ENCODE measurements at regions not wholly inside any gene's neighbourhood (a gene's known extent, or its start where the extent isn't known, plus 50 kb on each side); places are given as distances from the start of the nearest gene placed in this dataset.
"Not testable (repeated sequence)": the region's sequence is repeated elsewhere in the genome, so short reads cannot be mapped to it uniquely, and the experiment has no call there.

DNA sequence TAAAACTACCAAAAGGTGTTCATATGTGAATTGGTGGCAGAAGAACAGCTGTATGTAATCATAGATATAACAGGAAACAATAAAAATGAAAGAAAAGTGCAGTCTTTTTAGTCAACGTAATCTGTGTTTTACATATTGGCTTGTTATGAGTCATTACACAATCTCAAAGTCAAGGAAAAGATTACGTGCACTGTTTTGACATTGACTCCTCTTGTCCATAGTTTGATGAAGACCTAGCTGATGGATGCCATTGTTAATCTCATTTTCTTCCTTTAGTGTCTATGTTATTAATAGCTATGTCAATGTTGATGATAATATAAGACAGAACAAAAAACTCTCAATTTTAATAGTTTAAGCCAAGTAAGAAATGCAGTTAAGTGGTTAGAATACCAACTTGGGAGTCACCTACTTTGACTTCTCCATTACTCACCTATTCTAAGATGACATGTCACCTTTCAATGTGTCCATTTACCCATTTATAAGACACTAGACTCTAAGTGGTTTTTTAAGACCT lies 84.5 kb upstream of the SAMSN1 start:
- Histone ChIP-seq H3K27me3 (ENCODE audit: insufficient read depth, low read depth) (no peaks in the 10 kb centered on the region), H3K27ac (no peak overlapping the region), H3K4me1 (ENCODE audit: low read depth, poor library complexity, severe bottlenecking) (no peaks in the 10 kb centered on the region), H3K4me3 (IDR thresholded peaks at IDR 0.05; ENCODE audit: insufficient read depth, low read depth, low read length) (no peak overlapping the region), H3K79me2 (ENCODE audit: insufficient read depth, low read depth) (no peaks in the 10 kb centered on the region), H3K36me3 (ENCODE audit: insufficient read depth) (no peaks in the 10 kb centered on the region), H2AFZ (ENCODE audit: low read depth) (no peak overlapping the region), H4K20me1 (ENCODE audit: insufficient read depth) (no peaks in the 10 kb centered on the region), H3K9ac (no peak overlapping the region), H3K4me2 (no peak overlapping the region)
- TF ChIP-seq, protein P1, sequence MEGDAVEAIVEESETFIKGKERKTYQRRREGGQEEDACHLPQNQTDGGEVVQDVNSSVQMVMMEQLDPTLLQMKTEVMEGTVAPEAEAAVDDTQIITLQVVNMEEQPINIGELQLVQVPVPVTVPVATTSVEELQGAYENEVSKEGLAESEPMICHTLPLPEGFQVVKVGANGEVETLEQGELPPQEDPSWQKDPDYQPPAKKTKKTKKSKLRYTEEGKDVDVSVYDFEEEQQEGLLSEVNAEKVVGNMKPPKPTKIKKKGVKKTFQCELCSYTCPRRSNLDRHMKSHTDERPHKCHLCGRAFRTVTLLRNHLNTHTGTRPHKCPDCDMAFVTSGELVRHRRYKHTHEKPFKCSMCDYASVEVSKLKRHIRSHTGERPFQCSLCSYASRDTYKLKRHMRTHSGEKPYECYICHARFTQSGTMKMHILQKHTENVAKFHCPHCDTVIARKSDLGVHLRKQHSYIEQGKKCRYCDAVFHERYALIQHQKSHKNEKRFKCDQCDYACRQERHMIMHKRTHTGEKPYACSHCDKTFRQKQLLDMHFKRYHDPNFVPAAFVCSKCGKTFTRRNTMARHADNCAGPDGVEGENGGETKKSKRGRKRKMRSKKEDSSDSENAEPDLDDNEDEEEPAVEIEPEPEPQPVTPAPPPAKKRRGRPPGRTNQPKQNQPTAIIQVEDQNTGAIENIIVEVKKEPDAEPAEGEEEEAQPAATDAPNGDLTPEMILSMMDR (conservative IDR thresholded peaks at IDR 0.05; ENCODE audit: low read depth, low read length), result no peak

DNA sequence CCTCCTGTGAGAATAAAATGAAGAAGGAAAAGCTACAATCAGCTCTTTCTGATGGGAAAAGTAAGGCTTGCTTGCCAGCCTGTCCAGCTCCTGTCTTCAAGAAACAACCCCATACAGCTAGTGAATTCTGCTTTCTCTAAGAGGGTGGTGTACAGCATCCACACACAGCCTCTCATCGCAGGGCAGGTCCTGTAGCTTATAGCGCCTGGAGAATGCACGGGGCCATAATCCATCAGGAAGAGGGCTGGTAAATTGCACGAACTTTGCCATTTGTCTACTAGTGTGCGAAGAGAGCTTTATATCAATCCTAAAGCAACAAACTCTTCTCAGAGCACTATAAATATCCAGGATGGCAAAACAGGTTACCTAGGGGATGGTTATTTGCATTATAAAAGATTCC lies 83.3 kb upstream of the SAMSN1 start:
- H3K4me1 ChIP-seq (ENCODE audit: low read depth, poor library complexity, severe bottlenecking), result no peaks in the 10 kb centered on the region
- TF ChIP-seq, protein P1 (conservative IDR thresholded peaks at IDR 0.05; ENCODE audit: low read depth, low read length), result no peak
- no peaks in the 10 kb centered on the region for H3K36me3 ChIP-seq (ENCODE audit: insufficient read depth)
- H3K27me3 ChIP-seq (ENCODE audit: insufficient read depth, low read depth), result no peaks in the 10 kb centered on the region
- no peak overlapping the region for H3K27ac ChIP-seq
- no peak overlapping the region for H3K4me2 ChIP-seq
- H3K79me2 ChIP-seq (ENCODE audit: insufficient read depth, low read depth), result no peaks in the 10 kb centered on the region
- H3K9ac ChIP-seq, result no peak overlapping the region
- H2AFZ ChIP-seq (ENCODE audit: low read depth), result no peak overlapping the region
- H4K20me1 ChIP-seq (ENCODE audit: insufficient read depth), result no peaks in the 10 kb centered on the region
- H3K4me3 ChIP-seq (IDR thresholded peaks at IDR 0.05; ENCODE audit: insufficient read depth, low read depth, low read length), result no peak overlapping the region

DNA sequence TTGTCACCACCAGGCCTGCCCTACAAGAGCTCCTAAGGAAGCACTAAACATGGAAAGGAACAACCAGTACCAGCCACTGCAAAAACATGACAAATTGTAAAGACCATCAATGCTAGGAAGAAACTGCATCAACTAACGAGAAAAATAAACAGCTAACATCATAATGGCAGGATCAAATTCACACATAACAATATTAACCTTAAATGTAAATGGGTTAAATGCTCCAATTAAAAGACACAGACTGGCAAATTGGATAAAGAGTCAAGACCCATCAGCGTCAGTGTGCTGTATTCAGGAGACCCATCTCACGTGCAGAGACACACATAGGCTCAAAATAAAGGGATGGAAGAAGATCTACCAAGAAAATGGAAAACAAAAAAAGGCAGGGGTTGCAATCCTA lies 77.0 kb upstream of the SAMSN1 start:
- not testable (repeated sequence) for H3K4me1 ChIP-seq (ENCODE audit: low read depth, poor library complexity, severe bottlenecking); H3K4me2 ChIP-seq; H3K79me2 ChIP-seq (ENCODE audit: insufficient read depth, low read depth); H3K27ac ChIP-seq; H3K9ac ChIP-seq; H3K4me3 ChIP-seq (IDR thresholded peaks at IDR 0.05; ENCODE audit: insufficient read depth, low read depth, low read length); H4K20me1 ChIP-seq (ENCODE audit: insufficient read depth); H3K36me3 ChIP-seq (ENCODE audit: insufficient read depth); H2AFZ ChIP-seq (ENCODE audit: low read depth); H3K27me3 ChIP-seq (ENCODE audit: insufficient read depth, low read depth)

DNA sequence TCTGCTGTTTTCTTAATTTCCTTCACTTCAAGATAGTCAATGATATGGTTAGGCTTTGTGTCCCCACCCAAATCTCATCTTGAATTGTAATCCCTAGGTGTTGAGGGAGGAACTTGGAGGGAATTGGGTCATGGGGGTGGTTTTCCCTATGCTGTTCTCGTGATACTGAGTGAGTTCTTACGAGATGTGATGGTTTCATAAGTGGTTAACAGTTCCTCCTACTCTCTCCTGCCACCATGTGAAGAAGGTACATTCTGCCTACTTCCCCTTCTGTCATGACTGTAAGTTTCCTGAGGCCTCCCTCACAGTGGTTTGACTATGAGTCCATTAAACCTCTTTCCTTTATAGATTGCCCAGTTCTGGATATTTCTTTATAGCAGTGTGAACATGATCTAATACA lies 74.0 kb upstream of the SAMSN1 start:
- Histone ChIP-seq H3K4me2 (no peak overlapping the region), H3K4me3 (IDR thresholded peaks at IDR 0.05; ENCODE audit: insufficient read depth, low read depth, low read length) (no peak overlapping the region), H3K27me3 (ENCODE audit: insufficient read depth, low read depth) (no peaks in the 10 kb centered on the region), H3K9ac (no peak overlapping the region), H3K4me1 (ENCODE audit: low read depth, poor library complexity, severe bottlenecking) (peaks cover 2% of the 10 kb centered on the region), H3K36me3 (ENCODE audit: insufficient read depth) (no peaks in the 10 kb centered on the region), H3K79me2 (ENCODE audit: insufficient read depth, low read depth) (no peaks in the 10 kb centered on the region), H4K20me1 (ENCODE audit: insufficient read depth) (no peaks in the 10 kb centered on the region), H3K27ac (no peak overlapping the region), H2AFZ (ENCODE audit: low read depth) (no peak overlapping the region)
- TF ChIP-seq, protein P1 (conservative IDR thresholded peaks at IDR 0.05; ENCODE audit: low read depth, low read length), result no peak

DNA sequence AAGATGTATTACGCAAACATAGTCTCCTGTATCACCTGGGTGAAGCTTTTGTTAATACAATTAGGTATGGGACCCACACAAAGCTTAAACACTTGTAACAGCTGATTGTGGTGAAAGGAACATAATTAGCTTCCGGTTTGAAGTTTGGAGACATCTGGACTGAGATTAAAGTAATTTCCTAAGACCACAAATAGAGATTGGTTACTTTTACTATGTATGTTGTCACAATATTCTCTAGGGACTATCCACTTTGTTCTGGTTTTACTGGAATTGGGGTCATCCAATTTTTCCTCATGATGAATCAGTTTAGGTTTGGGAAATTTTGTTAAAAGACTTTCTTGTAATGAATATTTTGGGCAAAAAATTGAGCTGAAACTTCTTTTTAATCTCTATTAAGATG lies 71.8 kb upstream of the SAMSN1 start:
- no peaks in the 10 kb centered on the region for H3K27me3 ChIP-seq (ENCODE audit: insufficient read depth, low read depth)
- H3K79me2 ChIP-seq (ENCODE audit: insufficient read depth, low read depth), result no peaks in the 10 kb centered on the region
- H3K4me2 ChIP-seq, result no peak overlapping the region
- no peak overlapping the region for H3K9ac ChIP-seq
- TF ChIP-seq, protein P1 (conservative IDR thresholded peaks at IDR 0.05; ENCODE audit: low read depth, low read length), result no peak
- H3K4me1 ChIP-seq (ENCODE audit: low read depth, poor library complexity, severe bottlenecking), result peaks cover 2% of the 10 kb centered on the region
- H2AFZ ChIP-seq (ENCODE audit: low read depth), result no peak overlapping the region
- H3K36me3 ChIP-seq (ENCODE audit: insufficient read depth), result no peaks in the 10 kb centered on the region
- no peak overlapping the region for H3K4me3 ChIP-seq (IDR thresholded peaks at IDR 0.05; ENCODE audit: insufficient read depth, low read depth, low read length)
- no peaks in the 10 kb centered on the region for H4K20me1 ChIP-seq (ENCODE audit: insufficient read depth)
- no peak overlapping the region for H3K27ac ChIP-seq
